ENCODE measurements at regions not wholly inside any gene's neighbourhood (a gene's known extent, or its start where the extent isn't known, plus 50 kb on each side); places are given as distances from the start of the nearest gene placed in this dataset.
"Not testable (repeated sequence)": the region's sequence is repeated elsewhere in the genome, so short reads cannot be mapped to it uniquely, and the experiment has no call there.

DNA sequence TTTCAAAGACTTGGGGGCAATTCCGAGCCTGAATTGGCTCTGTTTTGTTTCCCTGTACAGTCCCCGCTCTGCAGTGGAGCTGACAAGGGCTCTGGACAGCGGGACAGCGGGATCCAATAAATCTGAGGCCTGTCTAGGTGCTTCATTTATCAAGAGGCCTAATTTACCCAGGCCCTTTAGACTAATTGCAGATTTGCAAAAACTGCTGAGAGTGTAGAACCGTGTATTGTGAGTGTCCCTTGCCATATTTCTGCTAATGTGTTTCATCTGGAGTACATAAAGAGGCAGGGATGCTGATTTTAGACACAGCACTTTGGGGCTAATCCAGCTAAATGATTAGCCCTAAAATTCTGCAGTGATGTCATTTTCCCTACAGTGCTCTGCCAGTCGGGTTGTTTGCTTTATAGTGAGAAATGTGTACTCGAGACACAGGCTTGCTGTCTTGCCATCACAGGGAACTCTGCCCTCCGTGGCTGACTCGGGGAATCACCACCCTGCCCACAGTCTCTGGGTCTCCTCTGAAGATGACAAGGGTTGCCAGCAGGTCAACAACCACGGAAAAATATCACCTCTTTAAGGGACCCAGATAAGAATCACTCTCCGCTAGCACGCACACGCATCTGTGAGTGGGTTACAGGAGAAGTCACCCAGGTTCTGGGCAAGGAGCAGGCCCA lies 592.0 kb downstream of the BNC2 start:
- no peak for DNase-seq

DNA sequence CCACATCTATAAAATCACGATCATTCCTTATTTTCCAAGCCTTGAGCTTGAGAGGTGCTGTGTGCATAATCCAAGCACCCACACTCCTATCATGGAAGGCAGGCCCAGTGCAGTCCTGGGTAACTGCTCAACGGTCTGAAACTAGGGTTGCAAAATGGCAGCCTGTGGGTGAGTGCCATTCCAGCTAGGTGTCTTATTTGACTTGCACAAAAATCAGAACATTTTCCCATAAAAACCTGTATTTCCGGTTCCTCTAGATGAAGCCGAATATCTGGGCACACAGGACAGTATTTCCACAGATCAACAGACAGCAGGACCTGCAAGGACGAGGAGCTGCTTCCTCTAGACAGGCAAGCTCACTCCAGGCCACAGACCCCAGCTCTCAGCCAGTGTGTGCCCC lies 588.8 kb downstream of the BNC2 start:
- DNase-seq = no peak

DNA sequence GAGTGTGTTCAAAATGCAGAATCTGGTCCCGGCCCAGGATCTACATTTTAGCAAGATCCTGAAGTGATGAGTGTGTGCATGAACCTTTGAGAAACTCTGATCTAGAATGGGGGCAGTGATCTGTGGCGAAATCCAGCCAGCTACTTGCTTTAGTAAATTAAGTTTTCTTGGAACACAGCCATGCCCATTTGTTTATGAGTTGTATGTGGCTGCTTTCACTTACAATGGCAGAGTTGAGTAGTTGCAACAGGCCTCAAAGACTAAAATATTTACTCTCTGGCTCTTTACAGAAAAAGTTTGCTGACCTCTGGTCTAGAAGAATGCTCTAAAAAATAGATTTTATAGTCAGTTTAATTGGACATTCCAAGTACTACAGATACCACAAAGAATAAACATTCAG lies 588.3 kb downstream of the BNC2 start:
- DNase-seq = no peak

DNA sequence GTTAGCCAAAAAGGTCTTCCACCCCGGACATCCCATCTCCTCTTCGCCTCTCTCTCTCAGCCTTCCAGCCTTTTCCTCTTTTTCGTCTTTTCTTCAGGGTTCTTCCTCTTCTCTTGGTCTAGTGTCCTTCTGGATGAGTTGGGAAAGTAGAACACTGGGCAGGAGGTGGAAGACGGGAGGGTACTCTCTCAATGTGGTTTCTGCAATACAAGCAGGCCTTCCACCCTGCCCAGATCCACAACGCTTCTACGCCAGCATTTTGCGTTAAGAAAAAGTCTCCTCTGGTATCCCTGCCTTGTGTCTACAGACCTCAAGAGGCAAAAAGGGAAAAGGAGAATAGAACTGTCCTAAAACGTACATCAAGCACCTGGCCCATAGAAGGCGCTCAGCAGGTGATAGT lies 587.8 kb downstream of the BNC2 start:
- no peak for DNase-seq

DNA sequence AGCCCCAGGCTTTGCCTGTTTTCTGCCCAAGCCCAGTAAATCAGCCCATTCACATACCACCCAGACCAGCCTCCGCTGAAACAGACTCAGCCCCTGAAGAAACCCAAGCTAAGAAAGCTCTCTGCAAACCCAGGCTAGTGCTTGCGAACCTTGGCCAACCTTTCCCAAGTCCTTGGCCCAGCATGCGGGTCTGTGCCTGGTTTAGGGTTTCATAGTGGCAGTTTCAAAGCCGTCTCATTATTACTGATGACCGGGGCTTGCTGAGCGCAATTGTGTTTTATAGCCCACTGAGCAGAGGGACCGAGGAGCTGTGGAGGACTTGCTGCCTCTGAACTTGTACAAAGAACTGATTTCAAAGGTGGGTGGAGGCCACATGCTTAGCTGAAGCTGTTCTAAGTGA lies 584.3 kb downstream of the BNC2 start:
- DNase-seq = no peak

DNA sequence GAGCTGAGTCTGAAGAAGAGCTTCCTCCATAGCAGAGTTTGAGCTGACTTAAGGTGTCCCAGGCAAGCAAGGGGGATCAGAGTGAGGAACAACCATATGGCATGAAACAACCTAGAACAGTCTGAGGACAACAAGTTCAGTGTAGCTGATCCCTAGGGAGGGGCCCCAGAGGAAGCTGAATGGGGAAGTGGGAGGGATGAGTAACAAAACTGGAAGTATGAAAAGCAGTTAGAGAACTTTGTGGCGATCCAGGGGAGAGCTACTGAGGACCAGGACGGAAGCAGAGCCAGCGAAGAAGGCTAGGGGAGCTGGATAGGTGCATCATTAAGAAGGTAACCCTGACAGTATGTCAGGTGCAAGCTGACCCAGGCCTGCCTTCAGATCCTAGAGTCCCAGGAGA lies 580.8 kb downstream of the BNC2 start:
- no peak for DNase-seq

DNA sequence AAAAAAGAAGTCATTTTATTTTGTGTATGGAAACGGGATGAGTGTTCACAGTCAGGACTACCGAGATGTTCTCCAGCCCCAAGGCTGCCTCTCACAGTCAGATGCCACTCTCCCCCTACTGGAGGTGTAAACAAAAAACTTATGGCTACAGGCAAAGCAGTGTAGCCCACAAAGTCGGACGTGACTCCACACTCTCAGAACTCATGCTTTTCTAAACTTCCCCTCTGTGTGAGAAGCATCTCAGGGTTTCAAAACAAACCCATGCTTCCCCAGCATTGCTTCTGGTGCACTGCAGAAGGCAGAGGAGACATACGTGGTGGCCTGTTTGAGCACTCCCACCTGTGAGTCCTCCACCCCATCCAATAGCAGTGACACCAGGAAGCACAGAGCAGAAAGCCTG lies 580.3 kb downstream of the BNC2 start:
- DNase-seq = no peak

DNA sequence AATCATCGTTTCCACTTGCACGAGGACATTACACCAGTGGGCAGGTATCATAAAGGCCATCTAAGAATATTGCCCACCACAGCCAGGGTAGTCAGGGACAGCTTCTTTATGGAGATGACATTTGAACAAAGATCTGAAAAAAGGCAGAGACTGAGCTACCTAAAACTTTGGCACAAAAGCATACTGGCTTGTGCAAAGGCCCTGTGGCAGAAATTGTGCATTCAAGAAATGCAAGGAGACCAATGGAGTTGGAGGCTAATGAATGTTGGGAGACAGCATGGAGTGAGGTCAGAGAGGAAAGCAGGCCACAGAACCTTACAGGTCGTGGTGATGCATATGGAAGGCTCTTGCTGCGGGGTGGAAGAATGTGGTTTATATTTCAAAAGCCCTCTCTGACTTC lies 578.5 kb downstream of the BNC2 start:
- DNase-seq = no peak

DNA sequence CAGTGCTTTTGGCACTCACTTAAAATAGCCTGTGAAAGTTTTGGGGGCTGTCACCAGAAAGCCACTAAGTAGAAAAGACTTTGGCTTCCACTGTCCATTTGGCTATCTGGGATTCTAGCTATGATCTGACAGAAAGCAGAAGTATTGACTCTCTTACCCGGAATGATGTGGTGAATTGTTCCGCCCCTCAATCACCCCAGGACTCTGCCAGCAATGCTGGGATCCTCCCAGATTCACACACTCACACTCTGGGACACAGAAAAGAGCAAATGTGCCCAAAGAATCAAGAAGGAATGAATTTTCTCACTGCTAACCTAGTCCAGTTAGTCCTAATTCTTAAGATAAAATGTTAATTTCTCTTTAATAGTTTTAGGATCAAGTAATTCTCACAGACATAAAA lies 576.9 kb downstream of the BNC2 start:
- no peak for DNase-seq

DNA sequence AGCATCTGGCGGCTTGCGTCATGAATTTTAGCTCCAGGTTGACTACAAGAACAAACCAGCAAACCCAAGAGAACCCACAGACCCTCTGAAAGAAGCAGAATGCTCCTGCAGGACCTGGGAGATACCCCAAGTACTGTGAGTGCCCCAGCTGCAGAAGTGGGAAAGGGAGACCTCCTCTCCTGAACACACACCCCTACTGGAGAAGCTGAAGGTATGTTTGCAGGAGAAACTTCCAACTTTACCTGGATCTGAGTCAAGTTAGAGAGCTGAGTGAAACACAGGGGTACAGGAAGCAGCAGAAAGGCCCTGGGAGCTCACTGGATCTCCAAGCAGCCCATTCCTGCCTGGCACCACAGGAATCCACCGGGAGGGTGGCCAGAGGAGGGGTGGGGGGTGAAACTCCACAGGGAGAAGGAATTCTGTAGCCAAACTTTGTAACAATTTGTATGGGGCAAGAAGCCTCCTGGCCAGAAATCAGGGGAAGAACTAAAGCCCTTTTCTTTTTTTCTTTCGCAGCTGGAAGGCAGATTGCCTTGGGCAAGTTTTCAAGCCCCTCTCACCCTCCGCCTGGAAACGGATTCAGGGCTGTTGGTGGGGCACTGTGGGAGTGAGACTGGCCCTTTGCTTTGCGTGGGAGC lies 576.2 kb downstream of the BNC2 start:
- DNase-seq = no peak

DNA sequence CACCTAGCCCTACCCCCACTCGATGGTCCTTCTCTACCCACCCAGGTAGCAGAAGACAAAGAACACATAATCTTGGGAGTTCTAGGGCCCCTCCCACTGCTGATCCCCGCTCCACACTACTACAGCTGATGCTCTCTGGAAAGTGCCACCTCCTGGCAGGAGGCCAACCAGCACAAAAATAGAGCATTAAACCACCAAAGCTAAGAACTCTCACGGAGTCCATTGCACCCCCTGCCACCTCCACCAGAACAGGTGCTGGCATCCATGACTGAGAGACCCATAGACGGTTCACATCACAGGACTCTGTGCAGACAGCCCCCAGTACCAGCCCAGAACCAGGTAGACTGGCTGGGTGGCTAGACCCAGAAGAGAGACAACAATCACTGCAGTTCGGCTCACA lies 575.5 kb downstream of the BNC2 start:
- DNase-seq = not testable (repeated sequence)

DNA sequence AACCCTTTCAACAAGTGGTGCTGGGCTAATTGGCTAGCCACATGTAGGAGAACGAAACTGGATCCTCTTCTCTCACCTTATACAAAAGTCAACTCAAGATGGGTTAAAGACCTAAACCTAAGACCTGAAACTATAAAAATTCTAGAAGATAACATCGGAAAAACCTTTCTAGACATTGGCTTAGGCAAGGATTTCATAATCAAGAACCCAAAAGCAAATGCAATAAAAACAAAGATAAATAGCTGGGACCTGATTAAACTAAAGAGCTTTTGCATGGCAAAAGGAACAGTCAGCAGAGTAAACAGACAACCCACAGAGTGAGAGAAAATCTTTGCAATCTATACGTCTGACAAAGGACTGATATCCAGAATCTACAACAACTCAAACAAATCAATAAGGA lies 571.1 kb downstream of the BNC2 start:
- DNase-seq = not testable (repeated sequence)

DNA sequence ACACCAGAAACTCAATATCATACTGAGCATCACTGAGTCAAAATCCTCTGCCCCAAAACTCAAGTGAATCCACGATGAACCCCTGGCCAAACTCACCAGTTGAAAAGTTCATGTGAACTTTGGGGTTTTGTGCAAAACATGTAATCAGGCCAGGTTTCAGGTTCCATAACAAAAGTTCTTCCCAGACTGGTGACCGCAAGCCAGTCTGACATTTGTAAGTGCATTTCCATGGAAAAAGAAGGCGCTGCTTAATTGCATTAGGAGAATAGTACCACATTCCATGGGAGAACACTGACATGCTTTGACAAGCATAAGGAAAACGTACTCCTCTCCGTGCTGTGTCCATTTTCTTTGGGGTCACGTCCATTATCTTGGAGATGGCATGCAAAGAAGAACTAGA lies 567.0 kb downstream of the BNC2 start:
- DNase-seq = no peak

DNA sequence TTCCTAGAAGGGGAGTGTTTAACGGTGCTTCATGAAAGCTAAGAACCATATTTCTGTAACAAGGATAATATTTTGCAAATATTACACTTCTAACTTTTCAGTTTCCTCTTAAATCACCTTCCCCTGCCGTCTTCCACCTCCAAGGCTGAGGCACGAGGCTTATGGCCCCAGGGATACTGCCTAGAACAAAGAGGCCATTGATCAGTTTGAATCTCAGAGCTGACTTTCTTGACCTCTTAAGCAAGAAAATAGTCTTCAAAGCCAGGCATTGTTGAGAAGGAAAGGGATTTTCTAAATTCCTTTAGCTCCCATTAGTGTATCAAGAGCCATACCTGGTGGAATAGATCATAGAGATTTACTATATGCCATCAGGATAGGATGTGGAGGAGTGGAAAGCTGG lies 566.2 kb downstream of the BNC2 start:
- no peak for DNase-seq

DNA sequence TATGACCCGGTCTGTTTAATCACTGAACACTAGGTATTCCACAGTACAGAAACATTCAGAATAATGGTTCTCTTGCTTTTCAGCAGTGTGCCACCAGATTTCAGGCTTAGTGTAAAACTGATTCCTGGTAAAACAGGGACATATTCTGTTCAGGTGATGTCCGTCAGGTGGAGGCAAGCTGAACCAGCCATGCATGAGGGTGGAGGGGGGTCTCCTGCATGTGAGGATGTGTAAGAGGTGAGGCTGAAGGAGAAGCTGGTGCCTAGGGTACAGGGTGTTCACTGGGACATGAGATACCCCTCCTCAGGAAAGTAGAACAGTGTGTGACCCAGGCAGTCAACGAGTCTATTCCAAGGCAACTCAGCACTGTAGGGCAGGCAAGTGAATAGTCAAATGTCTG lies 563.9 kb downstream of the BNC2 start:
- DNase-seq = no peak

DNA sequence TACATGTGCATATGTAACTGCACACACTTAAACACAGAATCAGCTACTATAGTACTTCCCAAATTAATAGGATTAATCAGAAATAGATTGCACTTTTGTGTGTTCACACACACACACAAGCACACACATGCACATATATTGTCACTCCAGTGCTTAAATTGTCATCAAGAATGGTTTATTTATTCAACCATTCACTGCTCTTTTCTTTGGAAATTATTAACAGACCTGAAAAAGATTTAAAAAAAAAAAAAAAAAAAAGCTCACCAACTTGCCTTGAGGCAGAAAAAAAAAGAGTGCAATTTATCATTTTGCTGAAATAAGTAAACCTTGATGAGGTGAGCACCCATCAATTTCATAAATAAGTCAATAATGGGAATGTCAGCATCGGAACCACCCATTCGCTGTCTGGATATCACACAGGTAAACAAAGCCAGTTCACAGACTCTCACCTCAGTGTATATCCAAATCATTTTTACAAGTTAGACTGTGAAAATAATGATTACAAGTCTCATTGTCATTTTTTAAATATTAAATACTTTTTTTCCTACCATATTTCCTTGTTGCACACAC lies 562.8 kb downstream of the BNC2 start:
- no peak for DNase-seq

DNA sequence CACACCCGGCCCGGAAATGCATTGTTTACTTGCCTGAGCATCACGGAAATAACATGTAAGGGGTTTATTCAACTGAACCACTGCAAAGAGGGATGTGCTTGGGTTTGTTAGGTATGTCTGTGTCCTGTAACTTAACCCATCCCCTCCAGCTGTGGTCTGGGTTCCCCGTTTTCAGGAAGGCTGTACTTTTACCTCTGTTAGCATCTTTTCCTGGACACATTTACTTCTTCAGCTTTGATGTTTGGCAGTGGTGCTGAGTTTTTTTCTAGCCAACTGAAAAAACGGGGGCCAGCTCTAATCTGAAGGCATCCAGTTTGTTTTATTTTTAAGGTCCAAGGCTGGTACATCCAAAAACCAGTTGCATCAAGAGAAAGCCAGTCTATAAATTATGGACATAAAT lies 561.8 kb downstream of the BNC2 start:
- DNase-seq = no peak

DNA sequence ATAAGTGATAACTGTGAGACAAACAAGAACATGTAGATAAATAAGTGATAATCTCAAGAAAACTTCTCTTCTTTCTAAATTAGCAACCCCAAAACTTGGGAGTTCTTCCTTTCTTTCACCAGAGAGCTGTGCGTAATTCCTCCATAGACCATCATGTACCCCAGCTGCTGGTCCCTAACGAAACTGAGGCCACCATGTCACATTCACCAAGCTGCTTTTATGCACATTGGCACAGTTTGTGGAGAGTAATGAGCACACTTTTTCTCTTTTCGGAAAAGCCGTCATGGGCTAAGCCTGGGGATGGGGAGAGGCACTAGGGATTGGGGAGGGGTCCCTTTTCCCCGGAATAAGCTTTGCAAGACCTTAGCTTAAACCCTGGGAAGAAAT lies 561.4 kb downstream of the BNC2 start:
- DNase-seq = no peak

DNA sequence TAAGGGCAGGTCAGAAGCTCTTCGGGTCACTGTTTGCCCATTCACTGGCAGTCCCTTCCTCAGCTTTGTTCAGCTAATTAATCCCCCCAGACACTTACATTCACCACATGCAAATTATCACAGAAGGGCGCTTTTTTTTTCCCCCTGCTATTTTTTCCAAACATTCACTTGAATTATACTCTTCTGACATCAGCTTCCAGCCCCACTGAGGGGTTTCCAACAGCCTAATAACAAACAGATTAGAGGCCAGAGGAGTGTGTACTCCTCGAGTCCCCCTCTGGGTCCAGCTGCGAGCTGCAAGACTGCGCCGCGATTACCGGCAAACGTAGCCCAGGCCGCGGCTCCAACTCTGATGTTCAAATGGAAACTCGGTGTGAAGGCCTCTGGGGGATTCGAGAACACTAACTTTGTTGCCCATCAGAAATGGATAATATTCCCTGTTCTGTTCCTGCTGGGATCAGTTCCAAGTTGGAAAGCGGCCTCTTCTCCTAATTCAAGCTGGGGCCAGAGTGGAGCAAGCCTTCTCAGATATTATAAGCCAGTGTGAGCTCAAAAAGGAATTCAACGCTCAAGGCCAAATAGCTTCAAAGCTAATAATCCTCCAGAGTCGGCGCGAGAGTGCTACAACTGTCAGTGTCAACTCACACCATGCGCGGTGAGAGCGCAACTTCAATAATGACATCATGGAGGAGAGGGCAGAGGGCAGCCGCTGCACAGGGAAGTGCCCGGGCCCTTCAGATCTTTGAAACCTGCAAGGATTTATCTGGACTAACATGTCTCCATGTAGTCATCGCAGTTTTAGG lies 560.8 kb downstream of the BNC2 start:
- no peak for DNase-seq

DNA sequence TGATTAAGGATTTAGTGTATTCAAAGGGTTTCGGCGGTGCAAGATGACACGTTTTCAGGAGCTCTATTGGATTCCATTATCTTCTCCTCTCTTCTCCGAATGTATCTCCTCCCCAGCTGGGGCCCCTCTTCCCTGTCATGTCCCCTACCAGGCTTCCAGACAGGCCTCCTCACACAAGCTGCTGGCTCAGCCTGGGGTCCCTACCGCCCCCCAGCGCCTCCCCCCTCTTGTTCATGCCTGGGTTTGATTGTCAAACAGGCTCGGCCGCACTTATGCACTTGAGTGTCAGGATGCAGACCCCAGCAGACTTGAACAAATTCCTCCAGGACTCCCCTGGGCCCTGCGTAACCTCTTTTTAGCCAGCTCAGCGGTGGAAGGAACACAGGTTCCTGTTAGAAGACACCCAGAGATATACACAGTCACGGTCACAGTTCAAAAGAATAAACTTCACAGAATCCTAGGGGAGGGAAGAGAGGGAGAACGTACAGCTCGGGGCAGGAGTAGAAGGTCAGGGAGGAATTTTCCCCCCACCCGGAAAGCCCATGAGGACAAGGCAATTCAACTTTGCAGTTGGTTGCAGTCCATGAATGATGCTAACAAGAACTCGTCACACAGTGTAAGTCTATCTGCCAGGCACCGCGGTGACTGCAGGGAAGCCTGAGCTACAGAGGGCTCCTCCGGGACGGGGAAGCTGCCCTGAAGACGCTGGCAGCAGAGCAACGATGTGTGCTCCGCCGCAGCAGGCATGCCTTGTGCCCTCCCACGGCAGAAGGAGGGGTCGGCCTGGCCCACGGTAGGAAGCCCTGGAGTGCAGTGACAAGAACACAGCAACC lies 560.0 kb downstream of the BNC2 start:
- DNase-seq = no peak

DNA sequence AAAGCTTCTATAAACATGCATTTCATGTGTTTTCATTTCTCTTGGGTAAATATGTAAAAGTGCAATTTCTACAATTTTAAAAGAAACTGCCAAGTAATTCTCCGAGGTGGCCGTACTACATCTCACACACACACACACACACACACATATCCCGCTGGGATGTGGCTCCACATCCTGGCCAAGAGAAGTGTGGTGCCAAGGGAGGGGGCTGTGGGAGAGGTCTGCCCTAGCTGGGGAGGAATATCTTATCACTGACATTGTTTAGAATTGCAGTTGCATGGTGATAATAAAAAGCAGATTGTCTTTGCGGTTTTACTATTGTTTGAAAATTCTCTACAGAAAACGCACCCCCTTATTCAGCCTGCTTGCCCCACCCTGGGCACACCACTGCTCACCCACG lies 558.4 kb downstream of the BNC2 start:
- DNase-seq = no peak

DNA sequence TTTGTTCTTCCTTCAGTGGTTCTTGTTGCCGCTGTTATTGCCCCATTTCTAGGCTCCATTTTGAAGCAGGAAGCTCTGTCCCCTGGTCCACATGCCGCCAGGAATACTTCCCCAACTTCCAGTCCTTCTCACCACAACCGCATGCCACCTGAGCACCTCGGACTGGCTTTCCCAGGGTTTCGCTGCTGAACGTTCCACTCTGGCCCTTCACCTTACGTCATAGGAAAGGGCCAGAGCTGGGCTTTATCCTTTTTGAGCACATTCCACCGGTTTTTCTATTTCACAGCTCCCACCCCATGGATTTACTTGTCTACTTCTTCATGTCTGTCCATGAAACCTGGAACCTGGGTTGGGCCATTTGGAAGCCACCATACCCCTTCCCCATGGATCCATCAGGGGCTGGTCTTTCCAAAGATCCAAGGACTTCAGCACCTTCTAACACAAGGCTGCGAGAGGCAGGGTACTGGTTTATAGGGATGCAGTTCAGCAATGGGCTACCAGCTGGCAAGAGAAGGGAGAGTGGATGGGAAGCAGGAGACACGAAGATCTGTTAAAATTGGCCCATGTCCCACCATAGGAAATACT lies 557.4 kb downstream of the BNC2 start:
- DNase-seq = no peak

DNA sequence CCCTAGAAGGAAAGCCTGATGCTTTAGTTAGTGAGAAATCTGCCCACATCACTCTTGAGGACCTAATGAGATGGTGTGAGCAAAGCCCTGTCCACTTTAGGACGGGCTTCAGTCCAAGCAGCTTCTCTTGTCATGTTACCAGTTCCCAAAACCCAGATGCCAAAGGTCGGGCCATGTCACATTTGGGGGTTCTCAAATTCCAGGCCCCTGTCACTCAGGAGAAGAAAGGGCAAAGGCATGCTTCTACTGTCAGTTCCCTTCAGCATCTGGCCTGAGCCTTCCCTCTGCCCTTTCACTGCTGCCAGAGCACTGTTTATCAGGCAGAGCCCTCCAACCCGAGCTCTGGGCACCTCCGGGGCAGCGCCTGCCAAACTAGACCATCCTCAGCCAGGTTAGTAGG lies 556.0 kb downstream of the BNC2 start:
- DNase-seq = no peak

Data from activated CD4-positive, alpha-beta T cell treated with anti-CD3 and anti-CD28 coated beads, Interleukin-2, amount 50 U/mL, for 48 hours (primary cell).